WTC11 (cell line): ENCODE measurements at regions not wholly inside any gene's neighbourhood (a gene's known extent, or its start where the extent isn't known, plus 50 kb on each side); places are given as distances from the start of the nearest gene placed in this dataset.

Experiments
- CTCF ChIP-seq: fragments of 200-600 bp; IDR thresholded peaks from 2 replicates; pipeline ENCODE4 v1.8.0; 2022; ENCODE audit warnings: antibody characterized with exemption
- E2F1 ChIP-seq: sonication (generic); formaldehyde crosslinking; IDR thresholded peaks from 2 replicates; pipeline ENCODE4 v1.8.0; 2022; ENCODE audit warnings: mild to moderate bottlenecking, missing genetic modification reagents
- ELF4 ChIP-seq: sonication (generic); formaldehyde crosslinking; IDR thresholded peaks from 2 replicates; pipeline ENCODE4 v1.8.1; 2022; ENCODE audit warnings: low read depth, mild to moderate bottlenecking, moderate library complexity, missing genetic modification reagents
- GABPB1 ChIP-seq: sonication (generic); formaldehyde crosslinking; IDR thresholded peaks from 2 replicates; pipeline ENCODE4 v1.8.1; 2023; ENCODE audit warnings: mild to moderate bottlenecking, missing genetic modification reagents
- NR2C2 ChIP-seq: sonication (generic); formaldehyde crosslinking; IDR thresholded peaks from 2 replicates; pipeline ENCODE4 v1.8.0; 2022; ENCODE audit warnings: mild to moderate bottlenecking, missing genetic modification reagents
- RORB ChIP-seq: fragments of 250-450 bp; sonication (Bioruptor Pico); IDR thresholded peaks from 2 replicates; pipeline ENCODE4 v1.9.0; 2021; ENCODE audit warnings: mild to moderate bottlenecking
- SMAD4 ChIP-seq: sonication (generic); formaldehyde crosslinking; IDR thresholded peaks from 2 replicates; pipeline ENCODE4 v1.8.0; 2022; ENCODE audit warnings: mild to moderate bottlenecking, missing genetic modification reagents
- SOX15 ChIP-seq: fragments of 250-450 bp; sonication (Bioruptor Pico); IDR thresholded peaks from 2 replicates; pipeline ENCODE4 v1.9.0; 2021; ENCODE audit warnings: mild to moderate bottlenecking
- SP1 ChIP-seq: sonication (generic); formaldehyde crosslinking; conservative IDR thresholded peaks from 2 replicates; pipeline ENCODE4 v1.8.1; 2022; ENCODE audit warnings: missing genetic modification reagents
- ZNF121 ChIP-seq: sonication (generic); formaldehyde crosslinking; IDR thresholded peaks from 2 replicates; pipeline ENCODE4 v1.8.0; 2023; ENCODE audit warnings: missing genetic modification reagents
- ZNF396 ChIP-seq: fragments of 250-450 bp; sonication (Bioruptor Pico); IDR thresholded peaks from 2 replicates; pipeline ENCODE4 v1.8.0; 2021; ENCODE audit warnings: mild to moderate bottlenecking, moderate library complexity, borderline replicate concordance

DNA sequence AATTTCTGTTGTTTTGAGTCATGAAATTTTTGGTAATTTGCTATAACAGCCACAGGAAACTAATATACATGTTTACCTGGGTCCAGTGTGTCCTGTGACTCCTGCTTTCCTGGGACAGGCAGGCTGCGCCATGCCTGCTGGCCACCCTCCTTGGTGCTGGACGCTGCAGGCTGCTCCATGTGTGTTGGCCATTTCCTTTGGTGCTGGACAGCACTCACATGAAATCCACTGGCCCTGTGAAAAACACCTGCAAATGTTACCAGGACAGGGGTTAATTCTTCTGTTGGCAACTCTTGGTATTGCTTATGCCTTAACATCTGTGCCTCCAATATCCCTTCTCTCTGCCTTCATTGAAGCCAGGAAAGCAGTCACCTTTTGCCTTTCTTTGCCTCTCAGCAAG lies 86.9 kb upstream of the ATP10A start:
- TF ChIP-seq CTCF (no peak), ZNF121 (CRISPR knock-in tag) (no peak), SP1 (CRISPR knock-in tag) (no peak), GABPB1 (CRISPR knock-in tag) (no peak), RORB (CRISPR knock-in tag) (no peak), E2F1 (CRISPR knock-in tag) (no peak), NR2C2 (CRISPR knock-in tag) (no peak), ELF4 (CRISPR knock-in tag) (no peak), SMAD4 (CRISPR knock-in tag) (no peak), ZNF396 (CRISPR knock-in tag) (no peak), SOX15 (CRISPR knock-in tag) (no peak)
